Stimulated activated CD4-positive, alpha-beta T cell treated with anti-CD3 and anti-CD28 coated beads, Interleukin-1b, Interleukin-23, amount 100 ng/mL, for 1 hour (primary cell): ENCODE measurements at regions not wholly inside any gene's neighbourhood (a gene's known extent, or its start where the extent isn't known, plus 50 kb on each side); places are given as distances from the start of the nearest gene placed in this dataset.

Source experiments
- DNase-seq, 2 donors: peaks; one replicate each; pipeline ENCODE4 v3.0.0-alpha.2; 2020; ENCODE audit warnings: low read depth in 2 of 2

DNA sequence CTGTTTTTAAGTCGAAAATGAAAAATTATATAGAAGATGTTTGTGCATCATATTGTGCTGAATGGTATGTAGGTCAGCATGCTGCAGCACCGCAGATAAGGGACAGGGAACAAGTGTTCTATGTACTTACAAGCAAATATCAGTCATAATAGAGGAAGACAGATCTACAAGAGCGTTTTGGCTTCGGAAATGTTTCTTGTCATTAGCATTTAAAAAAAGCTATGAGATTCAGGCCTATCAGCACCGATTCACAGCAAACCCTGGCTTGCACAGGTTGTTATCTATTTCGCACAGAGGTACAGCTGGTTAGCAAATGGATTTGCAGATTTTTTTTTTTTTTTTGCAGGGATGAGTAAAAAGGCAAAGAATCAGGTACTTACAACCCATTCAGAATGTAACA, 204.2 kb upstream of the TBC1D5 start:
- DNase-seq = no peak

DNA sequence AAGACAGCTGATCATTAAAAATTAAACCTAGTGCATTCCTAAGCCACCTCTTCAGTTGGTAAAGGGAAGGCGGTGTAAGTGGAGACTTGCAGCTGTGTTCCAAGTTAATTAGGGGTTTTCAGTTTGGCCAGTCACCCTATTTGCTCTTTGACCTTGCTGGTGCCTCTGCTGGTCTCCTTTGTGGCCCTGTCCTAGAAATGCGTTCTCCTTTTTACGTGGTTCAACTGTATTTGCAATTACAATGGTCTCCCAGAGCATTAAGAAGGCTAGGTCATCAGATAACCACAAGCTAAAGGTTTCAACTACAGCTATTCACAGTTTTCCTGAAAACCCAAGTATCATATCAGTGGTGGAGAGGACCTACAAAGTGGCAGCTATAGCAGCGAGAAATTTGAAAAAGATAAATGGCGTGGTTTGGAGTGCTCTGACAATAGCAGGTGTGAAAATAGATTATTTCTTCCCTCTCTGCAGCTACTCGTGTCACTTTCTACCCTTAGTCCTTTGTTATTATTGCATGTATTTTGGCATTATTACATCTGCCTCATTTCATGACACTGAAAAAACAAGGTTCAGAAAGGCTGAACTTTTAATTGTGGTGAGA, 203.5 kb upstream of the TBC1D5 start:
- DNase-seq = no peak

DNA sequence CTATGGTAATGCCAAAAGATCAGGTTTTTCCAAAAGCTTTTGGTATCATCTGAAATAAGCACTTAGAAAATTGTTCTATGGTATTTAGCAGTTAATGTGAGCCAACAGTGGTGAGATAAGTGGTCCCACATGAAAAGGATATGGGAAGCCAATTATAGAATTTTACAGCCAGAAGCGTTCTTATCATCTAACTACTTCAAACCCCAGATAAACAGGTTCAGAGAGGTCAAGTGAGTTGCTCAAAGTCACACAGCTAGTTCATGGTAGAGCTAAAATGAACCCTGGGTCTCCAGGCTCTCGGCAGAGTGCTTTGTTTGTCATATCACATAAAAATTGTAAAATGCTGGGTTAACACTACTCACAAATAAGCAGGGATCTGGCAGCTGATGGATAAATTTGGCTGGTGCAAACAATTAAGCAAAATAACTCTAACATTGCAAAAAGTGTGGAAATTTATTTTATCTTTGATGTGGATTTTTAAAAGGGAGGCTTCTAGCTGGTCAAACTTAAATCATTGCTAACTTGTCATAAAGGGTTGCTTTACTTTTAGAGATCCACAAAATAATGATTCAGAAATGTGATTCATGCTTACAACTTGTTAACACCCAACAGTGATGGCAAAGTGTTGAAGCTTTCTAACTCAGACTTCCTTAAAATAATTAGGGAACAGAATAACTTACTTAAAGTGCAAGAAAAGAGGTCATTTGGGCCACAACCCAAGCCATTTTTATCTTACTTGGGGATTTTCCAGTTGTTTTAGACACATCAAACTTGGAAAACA, 202.8 kb upstream of the TBC1D5 start:
- no peak for DNase-seq

DNA sequence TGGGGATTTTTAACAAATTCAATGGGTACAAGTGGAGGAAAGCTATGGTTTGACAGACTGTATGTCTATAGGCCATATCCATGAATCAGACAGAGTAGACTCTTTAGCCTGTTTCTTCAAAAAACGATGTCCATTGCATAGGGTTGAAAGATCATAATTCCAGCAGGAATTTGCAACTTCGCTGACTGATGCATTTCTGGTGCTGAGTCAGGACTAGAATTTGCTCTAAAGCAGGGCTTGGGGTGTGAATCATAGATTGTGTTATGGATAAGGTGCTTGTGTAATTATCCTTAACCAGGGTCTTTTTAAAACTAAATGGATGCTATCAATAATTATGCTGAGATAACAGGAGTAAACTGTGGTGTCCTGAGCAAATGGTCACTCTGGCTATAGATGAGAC, 200.4 kb upstream of the TBC1D5 start:
- DNase-seq = no peak

DNA sequence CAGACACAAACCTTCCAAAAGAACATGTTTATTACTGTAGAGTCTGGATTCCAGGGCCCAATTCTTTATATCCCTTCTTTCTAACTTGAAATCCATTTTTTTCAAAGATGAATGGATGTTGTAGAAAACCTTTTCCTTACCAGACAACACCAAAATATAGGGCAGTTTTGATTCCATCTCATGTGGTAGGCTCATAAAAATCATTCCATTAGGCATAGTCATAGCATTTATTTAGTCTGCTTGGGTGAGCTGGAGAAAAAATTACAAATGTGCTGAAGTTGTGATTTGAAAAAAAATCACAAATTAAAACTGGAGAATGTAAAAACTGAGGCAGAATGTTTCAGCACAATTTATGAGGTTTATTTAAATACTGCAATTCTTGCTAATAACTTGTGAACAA, 199.3 kb upstream of the TBC1D5 start:
- no peak for DNase-seq

DNA sequence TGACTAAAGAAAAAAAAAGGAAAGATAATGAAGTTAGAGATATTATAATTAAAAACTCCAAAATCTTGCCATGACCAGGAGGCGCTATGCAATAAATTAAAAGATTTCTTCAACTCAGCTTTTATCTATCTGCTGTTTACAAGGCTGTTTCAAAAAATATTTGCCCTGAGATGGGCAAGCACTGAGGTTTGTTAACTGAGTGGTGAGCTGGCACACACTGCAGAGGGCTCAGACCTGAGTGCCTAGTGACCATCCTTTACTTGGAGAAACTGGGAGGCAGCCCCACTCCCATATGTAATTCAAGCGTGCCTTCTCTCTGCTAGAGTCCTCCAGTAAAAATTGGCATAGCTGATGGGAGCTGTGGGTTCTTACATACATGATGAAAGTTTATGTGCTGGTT, 198.7 kb upstream of the TBC1D5 start:
- no peak for DNase-seq

DNA sequence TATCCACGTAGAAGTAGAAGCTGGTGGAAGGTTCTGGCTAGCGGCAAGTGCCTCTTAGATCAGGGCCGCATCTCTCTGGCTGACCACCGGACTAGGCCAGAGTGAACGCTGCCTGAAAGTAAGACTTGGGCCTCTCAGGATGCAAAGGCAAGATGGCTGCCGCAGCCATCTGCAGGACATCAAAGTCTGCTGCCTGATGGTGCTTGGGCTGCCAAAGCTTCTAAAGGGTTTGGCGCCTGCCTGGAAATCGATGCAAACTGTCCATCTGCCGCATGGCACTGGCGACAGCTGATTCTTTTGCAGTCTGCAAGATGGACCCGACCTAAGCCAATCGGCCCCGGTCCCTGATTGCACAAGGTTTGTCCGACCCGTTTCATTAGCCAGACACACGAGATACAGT, 196.7 kb upstream of the TBC1D5 start:
- no peak for DNase-seq

DNA sequence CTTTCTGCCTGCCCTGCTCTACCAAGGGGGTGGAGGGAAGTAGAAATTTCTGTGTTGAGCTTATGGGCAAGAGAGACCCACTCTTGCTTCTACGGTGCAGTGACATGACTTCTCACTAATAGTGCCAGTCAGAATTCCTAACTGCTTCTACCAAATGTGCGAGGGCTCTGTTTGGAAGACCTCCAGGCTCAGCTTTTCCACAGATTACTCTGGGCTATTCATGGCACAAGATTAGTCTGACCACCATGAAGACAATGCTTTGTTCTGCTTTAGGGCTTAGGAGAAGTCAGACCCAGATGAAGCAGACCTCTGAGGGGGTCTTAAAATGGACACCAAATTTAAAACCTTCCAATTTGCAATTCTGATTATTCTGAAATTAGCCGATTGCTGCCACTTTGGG, 195.9 kb upstream of the TBC1D5 start:
- no peak for DNase-seq

DNA sequence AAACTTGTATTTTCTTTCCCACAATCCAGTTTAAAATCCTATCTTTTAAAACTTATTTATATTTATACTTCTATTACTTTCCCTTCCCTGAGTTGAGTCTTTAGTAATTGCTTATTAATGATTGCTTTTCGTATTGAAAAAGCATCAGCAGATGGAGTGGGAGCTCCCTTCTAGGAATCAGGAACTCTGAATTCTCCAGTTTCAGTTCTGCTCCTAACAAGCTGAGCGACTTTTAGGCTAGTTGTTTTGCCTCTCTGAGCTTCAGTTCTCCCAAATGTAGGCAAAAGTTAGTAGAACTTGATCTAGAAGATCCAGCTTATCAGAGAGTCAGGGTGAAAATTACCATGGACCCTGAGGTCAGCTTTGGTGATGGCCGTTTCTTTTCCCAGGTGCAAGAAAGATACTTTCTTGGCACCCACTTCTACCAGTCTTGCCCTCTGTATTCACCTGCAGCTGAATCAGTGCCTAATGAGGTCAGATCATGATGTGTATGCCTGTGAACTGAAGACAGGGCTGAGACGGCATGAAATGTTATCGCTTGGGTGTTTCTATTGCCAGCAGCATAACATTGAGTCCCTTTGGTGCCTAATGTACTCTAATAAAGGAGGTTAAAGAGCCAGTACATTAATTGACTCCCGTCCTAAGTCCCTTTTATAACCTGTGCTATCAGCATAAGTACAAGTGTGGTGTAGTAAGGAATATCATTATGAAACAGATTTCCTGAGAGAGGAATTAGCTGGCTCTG, 194.5 kb upstream of the TBC1D5 start:
- DNase-seq = no peak

DNA sequence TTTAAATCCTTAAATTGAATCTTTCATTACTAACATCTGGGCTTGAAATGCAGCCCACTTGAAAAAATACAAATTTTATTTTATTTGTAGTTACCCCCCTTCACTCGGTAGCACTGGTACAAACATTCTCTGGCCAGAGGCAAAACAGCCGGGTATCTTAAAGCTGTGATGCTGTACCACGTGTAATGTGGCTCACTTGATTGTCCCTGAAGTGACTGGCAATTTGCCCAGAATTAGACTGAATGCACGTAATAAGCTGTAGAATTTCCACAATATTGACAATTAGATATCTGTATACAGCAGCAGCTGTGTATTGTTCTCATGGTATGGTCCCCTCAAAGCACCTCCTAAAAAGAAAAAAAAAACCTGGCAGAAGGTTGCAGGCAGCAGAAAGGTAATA, 192.8 kb upstream of the TBC1D5 start:
- DNase-seq = no peak

DNA sequence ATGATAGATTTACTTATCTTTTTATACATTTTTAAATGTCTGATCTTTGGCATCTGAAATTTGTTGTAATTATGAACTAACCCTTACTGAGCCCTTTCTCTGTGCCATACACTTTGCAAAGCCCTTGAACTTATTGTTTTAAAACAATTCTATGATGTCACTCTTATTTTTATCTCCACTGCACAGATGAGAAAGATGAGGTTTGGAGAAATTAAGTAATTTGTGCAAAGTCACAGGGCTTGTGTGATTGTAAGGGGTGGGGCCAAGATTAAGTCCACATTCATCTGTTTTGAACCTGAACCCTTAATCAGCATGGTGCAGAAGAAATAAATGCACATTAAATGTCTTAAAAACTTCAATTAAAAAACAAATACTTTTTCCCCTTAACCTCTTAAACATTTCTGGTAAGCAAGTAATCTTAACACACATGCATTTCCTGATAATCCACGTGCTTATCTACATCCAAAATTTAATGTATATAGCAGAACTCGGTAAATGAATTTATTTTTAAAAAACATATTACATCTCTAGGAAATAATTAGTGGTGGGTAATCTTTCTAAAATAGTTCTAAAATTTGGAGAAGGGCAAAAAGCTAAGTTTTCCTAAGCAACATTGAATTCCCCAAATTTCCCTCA, 189.8 kb upstream of the TBC1D5 start:
- no peak for DNase-seq

DNA sequence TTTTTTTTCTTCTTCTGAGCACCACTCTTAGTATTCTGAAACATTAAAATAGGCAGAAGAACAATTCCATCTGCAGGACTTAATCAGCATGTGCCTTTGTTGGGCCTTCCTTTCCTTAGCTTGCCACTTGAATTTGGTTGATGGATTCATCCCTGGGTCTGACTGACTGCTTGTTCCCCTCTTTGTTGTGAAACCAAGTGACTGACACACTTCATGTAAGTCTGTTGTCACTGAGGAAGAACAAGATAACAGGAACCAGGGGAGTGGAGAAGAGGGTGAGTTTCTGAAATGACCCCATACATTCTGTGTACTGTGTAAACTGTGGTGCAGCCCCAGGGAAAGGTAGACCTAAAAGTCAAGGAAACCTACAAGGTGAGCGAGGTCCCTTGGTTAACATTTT, 188.7 kb upstream of the TBC1D5 start:
- DNase-seq = no peak

DNA sequence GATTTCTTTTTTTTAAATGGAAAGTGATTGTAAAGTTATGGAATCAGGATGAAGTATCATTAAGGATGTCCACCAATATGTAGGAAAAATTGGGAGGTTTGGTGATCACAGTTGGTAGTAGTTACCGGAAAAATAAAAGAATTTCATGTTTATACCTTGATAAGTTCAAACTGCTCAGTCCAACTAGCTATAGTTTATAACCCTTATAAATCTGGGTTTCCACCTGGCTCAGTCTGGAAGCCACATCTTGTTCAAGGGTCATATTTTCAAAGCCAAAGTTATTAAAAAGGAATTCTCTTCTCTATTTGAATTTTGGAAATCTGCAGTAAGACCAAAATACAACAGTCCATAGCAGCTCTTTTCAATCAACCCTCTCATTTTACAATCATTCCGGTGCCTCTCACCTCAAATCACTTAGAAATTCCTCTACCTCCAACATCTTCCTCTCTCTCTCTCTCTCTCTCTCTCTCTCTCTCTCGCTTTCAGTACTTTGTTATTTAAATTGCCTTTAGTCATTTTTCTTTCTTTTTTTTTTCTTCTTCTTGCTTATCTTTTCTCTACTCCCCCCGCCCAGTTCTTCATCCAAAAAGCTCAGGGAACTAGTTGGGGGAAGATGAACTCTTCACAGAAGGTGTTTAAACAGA, 186.2 kb upstream of the TBC1D5 start:
- no peak for DNase-seq

DNA sequence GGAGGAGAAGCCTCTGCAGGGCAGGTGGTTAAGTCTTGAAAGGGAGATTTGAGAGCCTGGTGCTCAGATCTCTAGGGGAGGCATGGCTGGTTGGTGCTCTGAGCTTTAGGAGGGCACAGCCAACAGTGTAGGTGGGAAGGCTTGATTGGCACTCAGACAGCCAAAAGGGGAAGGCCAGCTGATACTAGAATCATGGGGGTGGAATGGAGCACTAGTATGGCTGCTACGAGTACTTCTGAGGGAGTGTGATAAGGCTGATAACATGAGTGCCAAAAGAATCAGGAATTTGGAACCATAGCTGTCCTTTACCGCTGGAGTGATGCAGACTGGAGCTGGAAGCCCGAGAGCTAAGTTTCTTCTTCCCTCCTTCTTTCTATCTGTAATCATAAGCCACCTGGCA, 184.6 kb upstream of the TBC1D5 start:
- DNase-seq = no peak

DNA sequence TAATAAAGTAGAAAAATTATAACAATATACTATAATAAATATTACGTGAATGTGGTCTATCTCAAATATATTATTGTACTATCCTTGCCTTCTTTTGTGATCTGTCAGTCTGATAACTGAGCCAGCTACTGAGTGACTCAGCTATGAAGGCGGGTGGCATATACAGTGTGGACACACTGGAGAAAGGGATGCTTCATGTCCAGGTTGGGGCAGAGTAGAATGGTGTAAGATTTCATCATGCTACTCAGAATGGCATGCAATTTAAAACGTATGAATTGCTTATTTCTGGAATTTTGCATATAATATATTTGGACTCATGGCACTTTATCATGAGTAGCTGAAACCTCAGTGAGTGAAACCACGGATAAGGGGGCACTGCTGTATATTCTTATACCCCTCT, 172.9 kb upstream of the TBC1D5 start:
- no peak for DNase-seq

DNA sequence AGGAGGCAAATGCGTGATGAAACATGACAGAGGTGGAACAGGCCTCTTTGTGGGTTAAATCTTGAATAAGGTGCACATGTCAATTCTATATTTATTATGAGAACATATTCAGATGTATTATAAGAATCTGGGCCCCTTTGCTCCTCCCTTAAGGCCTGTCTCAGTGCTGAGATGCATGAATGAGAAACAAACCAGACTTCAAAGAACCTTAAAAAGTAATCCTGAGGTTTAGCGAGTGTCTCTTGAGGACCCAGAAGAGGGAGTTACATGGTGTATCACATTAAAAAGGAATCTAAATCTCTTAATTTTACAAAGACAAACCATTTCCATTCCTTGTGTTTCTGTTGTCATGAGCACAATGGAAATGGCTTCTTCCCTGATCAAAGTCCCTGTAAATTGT, 170.9 kb upstream of the TBC1D5 start:
- DNase-seq = no peak

DNA sequence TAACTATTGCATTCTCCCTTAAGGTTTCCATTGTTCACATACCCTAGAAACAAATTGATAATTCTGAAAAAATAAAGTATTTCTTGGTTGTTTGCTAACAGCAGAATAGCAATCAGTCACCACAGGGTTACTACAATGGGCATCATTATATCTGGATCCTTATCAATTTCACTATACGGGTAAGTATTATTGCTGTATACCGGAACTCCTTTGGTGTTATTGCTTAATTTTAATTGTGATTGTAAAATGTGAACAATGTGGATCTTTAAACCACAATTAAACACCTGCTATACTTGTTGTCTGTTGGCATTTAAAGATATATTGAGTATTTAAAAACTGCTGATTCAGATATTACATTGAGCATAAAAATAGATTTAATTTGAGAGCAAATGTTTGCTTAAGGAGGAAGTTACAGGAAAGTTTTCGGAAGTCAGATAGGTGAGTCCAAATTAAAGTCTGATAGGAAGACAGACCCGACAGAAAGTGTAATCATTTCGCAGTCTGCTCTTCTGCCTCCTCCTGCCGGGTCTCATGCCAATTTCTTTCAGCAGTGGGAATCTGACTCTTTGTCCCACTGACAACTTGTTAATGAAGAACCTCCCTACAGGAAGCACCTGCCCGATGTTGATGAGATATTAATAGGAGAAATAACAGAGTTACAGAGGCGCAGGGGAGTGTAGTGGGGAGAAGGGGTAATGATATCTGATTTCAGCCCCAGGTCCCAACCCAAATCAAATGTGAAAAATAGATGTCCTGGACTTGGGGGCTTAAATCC, 169.7 kb upstream of the TBC1D5 start:
- no peak for DNase-seq

DNA sequence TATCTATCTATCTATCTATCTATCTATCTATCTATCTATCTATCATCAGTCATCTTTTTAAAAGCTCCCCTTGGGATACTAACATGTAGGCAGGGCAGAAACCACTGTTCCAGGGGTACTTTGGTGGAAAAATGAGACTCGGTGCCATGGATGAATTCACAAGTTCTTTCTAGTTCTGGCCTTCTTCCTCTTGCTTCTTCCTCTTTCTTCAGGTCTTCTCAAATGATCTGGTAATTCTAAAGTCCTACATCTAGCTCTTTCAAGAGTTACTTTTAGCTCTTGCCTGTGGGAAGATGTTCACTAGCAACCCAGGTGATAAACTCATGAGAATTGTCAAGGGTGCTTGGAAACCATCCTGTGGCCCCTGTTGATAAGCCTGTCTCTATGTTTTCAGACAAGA, 168.5 kb upstream of the TBC1D5 start:
- DNase-seq = no peak

DNA sequence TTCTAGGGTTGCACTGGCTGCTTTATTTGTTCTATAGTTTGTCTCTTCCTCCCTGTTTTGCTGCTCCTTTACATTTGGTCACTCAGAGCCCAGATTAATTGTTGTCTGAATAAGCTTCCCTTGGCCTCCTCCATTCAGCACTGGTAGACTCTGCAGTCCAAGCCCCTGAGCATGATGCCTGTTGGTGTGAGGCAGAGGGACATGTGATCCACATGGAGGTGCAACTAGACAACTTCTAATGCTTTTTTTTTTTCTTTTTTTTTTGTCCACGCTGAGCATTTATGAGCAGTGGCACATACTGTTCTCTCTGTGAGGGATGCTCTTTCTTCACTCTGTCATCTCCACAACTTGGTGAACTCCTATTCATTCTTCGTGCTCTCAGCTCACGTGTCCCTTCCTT, 167.3 kb upstream of the TBC1D5 start:
- DNase-seq = no peak

DNA sequence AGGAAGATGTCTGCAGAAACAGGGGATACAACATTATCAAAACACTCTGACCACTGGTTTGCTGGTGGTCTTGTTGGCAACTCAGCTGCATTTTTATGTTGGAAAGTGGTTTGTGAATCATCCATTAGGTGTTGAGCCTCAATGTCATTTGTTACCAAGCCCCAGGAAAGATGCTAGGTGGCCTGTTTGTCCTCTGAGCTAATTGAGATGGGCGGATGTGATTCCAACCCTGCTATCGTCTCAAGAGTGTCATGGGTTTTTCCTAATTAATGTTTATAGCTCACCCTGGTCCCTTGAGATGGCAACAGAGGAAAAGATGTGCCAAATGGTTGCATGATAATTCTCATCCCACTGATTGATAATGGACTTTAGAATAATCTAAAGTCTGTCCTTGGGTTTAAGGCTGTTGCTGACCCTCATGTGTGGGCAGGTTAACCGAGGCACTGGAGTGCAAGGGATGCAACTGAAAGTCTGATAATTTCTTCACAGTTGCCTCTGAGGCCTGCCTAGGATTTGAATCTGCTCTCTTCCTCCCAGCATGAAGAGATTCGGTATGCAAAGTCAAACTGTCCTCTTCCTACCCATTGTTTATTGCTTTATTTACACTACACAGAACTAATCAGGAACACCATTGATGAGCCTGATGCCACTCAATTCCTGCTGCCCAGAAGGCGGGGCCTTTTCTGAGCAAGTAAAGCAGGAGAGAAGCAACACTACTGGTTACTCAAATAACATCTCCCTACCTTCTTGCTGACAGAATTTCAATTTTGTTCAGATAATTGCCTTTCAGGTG, 166.2 kb upstream of the TBC1D5 start:
- no peak for DNase-seq

DNA sequence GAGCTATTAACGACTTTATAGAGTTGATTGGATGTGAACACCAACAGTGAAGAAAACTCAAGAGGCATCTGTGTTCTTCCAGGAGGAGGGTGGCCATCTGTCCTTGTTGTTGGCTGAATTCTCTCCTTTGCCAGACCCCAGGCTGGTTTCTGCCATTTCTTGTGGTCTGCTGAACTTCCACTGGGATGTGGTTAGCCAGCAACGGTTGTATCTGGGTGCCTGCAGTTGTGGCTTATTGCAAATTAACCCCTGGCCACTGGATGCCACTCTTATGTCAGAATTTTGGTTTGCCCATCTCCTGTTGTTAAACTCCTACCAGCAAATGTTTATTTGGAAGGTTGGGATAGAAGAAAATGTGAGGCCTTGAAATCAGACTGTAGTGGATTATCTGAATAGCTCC, 163.6 kb upstream of the TBC1D5 start:
- DNase-seq = no peak
